ENCODE measurements at regions not wholly inside any gene's neighbourhood (a gene's known extent, or its start where the extent isn't known, plus 50 kb on each side); places are given as distances from the start of the nearest gene placed in this dataset.

GRCh38 chr17:33753452-33753851 is 460.4 kb upstream of the ASIC2 start:
- TF ChIP-seq CTCF (IDR thresholded peaks at IDR 0.05; ENCODE audit: borderline replicate concordance, extremely low read depth, insufficient read depth), result no peak
- H3K36me3 ChIP-seq (ENCODE audit: control insufficient read depth in 2 of 3, insufficient read depth in 3 of 3, low read length in 3 of 3), result no peaks in the 10 kb centered on the region
- H3K9ac ChIP-seq (ENCODE audit: low read length in 3 of 3), result no peak overlapping the region
- FAIRE-seq, result no peak
- peaks cover 0 to 11% (median 0%) of the 10 kb centered on the region in 3 donors for H3K9me3 ChIP-seq (ENCODE audit: control insufficient read depth in 2 of 3, insufficient read depth in 1 of 3, low read length in 3 of 3)
- no peak for DNase-seq
- H3K27me3 ChIP-seq (ENCODE audit: control insufficient read depth, insufficient read depth, low read length), result peaks cover 2% of the 10 kb centered on the region
- no peaks in the 10 kb centered on the region for H3K4me1 ChIP-seq (ENCODE audit: control insufficient read depth in 2 of 3, insufficient read depth in 2 of 3, low read depth in 1 of 3, low read length in 3 of 3)
- no peak overlapping the region for H3K4me3 ChIP-seq (ENCODE audit: low read length in 3 of 3)
- H3K27ac ChIP-seq (ENCODE audit: low read depth in 2 of 2, low read length in 2 of 2), result no peak overlapping the region
- intact Hi-C loops (cut with DNase I), result no loop called here

DNA sequence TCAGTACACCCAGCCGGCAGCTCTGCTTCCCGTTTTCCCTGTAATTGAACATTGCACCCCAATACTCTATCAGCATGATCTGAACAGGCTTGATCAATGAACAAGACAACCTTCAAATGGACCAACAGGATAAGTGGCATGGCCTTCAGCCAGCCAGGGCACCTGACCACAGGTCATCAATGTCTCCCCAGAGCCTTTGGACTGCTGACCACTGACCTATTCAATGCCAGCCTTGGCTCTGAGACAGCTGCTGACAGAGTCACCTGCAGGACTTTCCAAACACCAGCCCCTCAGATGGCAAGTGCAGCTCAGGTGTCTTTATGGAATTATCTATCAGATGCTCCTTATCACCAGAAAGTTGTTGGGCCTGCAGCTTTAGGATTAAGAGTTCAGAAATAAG is 462.9 kb upstream of the ASIC2 start:
- TF ChIP-seq CTCF (IDR thresholded peaks at IDR 0.05; ENCODE audit: borderline replicate concordance, extremely low read depth, insufficient read depth), result no peak
- FAIRE-seq (no peak), DNase-seq (no peak)
- H3K4me3 ChIP-seq (ENCODE audit: low read length in 3 of 3), result no peak overlapping the region
- H3K4me1 ChIP-seq (ENCODE audit: control insufficient read depth in 2 of 3, insufficient read depth in 2 of 3, low read depth in 1 of 3, low read length in 3 of 3), result no peaks in the 10 kb centered on the region
- no peak overlapping the region for H3K9ac ChIP-seq (ENCODE audit: low read length in 3 of 3)
- H3K36me3 ChIP-seq (ENCODE audit: control insufficient read depth in 2 of 3, insufficient read depth in 3 of 3, low read length in 3 of 3), result no peaks in the 10 kb centered on the region
- intact Hi-C loops (cut with DNase I), result no loop called here
- H3K9me3 ChIP-seq (ENCODE audit: control insufficient read depth in 2 of 3, insufficient read depth in 1 of 3, low read length in 3 of 3), result peaks cover 0 to 11% (median 0%) of the 10 kb centered on the region in 3 donors
- H3K27me3 ChIP-seq (ENCODE audit: control insufficient read depth, insufficient read depth, low read length), result peaks cover 2% of the 10 kb centered on the region
- no peak overlapping the region for H3K27ac ChIP-seq (ENCODE audit: low read depth in 2 of 2, low read length in 2 of 2)

DNA sequence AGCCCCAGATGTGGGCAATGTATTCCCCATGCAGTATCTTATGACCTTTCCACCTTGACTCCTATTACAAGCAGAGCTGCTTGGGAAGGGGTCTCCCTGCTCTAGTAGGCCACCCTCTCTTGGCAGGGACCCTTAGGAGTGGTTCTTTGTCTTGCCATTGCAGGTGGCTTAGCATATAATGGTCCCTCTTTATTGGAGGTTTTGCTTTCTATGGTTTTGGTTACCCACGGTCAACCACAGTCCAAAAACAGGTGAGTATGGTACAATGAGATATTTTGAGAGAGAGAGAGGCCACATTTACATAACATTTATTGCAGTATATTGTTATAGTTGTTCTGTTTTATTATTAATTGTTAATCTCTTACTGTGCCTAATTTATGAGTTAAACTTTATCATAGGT is 472.8 kb upstream of the ASIC2 start:
- Histone ChIP-seq H3K9me3 (ENCODE audit: control insufficient read depth in 2 of 3, insufficient read depth in 1 of 3, low read length in 3 of 3) (no peaks in the 10 kb centered on the region), H3K36me3 (ENCODE audit: control insufficient read depth in 2 of 3, insufficient read depth in 3 of 3, low read length in 3 of 3) (no peaks in the 10 kb centered on the region), H3K27ac (ENCODE audit: low read depth in 2 of 2, low read length in 2 of 2) (no peak overlapping the region), H3K27me3 (ENCODE audit: control insufficient read depth, insufficient read depth, low read length) (no peaks in the 10 kb centered on the region), H3K4me3 (ENCODE audit: low read length in 3 of 3) (no peak overlapping the region), H3K4me1 (ENCODE audit: control insufficient read depth in 2 of 3, insufficient read depth in 2 of 3, low read depth in 1 of 3, low read length in 3 of 3) (no peaks in the 10 kb centered on the region), H3K9ac (ENCODE audit: low read length in 3 of 3) (no peak overlapping the region)
- no peak for FAIRE-seq
- DNase-seq, result no peak
- TF ChIP-seq CTCF (IDR thresholded peaks at IDR 0.05; ENCODE audit: borderline replicate concordance, extremely low read depth, insufficient read depth), result no peak
- intact Hi-C loops (cut with DNase I), result no loop called here

- no peaks in the 10 kb centered on the region for H3K36me3 ChIP-seq (ENCODE audit: control insufficient read depth in 2 of 3, insufficient read depth in 3 of 3, low read length in 3 of 3)
- no peaks in the 10 kb centered on the region for H3K27me3 ChIP-seq (ENCODE audit: control insufficient read depth, insufficient read depth, low read length)
- FAIRE-seq (no peak), DNase-seq (peak in 2 of 5 donors; percentile 9 to 42)
- H3K9me3 ChIP-seq (ENCODE audit: control insufficient read depth in 2 of 3, insufficient read depth in 1 of 3, low read length in 3 of 3), result no peaks in the 10 kb centered on the region
- intact Hi-C loops (cut with DNase I), result no loop called here
- no peaks in the 10 kb centered on the region for H3K4me1 ChIP-seq (ENCODE audit: control insufficient read depth in 2 of 3, insufficient read depth in 2 of 3, low read depth in 1 of 3, low read length in 3 of 3)
- no peak overlapping the region for H3K9ac ChIP-seq (ENCODE audit: low read length in 3 of 3)
- no peak overlapping the region for H3K27ac ChIP-seq (ENCODE audit: low read depth in 2 of 2, low read length in 2 of 2)
- TF ChIP-seq CTCF (IDR thresholded peaks at IDR 0.05; ENCODE audit: borderline replicate concordance, extremely low read depth, insufficient read depth), result no peak
- no peak overlapping the region for H3K4me3 ChIP-seq (ENCODE audit: low read length in 3 of 3)
These were observed 473.6 kb upstream of the ASIC2 start for GRCh38 chr17:33766721-33767120.

Data from kidney (tissue), 13 donors.